ENCODE measurements at regions not wholly inside any gene's neighbourhood (a gene's known extent, or its start where the extent isn't known, plus 50 kb on each side); places are given as distances from the start of the nearest gene placed in this dataset.

DNA sequence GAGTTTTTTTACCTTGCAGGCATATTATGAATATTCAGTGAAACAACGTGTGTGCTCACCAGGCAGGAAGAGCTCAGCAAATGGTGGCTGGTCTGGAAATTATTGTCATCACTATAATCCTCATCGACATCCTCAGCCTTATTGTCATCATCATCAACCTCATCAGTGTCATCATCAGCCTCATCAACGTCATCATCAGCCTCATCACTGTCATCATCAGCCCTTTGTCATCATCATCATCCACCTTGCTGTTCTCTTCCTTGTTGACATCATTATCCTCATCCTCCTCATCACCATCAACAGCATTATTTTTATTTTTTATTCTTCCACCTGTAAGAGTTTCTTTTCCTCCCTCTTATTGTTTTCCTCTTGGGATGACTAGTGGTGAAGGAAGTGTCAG is 142.3 kb upstream of the GPR26 start:
- intact Hi-C loops (cut with micrococcal nuclease): no loop called here
- no peaks in the 10 kb centered on the region for H3K9me3 Mint-ChIP-seq
- no peaks in the 10 kb centered on the region for H3K36me3 Mint-ChIP-seq (ENCODE audit: low read depth)
- no peaks in the 10 kb centered on the region for H3K4me1 Mint-ChIP-seq (ENCODE audit: low read depth)
- DNase-seq (ENCODE audit: low spot score): no peak
- H3K27me3 Mint-ChIP-seq (ENCODE audit: low read depth): no peaks in the 10 kb centered on the region
- no peak overlapping the region for H3K27ac Mint-ChIP-seq
- H3K4me3 Mint-ChIP-seq (ENCODE audit: low read depth): no peak overlapping the region

DNA sequence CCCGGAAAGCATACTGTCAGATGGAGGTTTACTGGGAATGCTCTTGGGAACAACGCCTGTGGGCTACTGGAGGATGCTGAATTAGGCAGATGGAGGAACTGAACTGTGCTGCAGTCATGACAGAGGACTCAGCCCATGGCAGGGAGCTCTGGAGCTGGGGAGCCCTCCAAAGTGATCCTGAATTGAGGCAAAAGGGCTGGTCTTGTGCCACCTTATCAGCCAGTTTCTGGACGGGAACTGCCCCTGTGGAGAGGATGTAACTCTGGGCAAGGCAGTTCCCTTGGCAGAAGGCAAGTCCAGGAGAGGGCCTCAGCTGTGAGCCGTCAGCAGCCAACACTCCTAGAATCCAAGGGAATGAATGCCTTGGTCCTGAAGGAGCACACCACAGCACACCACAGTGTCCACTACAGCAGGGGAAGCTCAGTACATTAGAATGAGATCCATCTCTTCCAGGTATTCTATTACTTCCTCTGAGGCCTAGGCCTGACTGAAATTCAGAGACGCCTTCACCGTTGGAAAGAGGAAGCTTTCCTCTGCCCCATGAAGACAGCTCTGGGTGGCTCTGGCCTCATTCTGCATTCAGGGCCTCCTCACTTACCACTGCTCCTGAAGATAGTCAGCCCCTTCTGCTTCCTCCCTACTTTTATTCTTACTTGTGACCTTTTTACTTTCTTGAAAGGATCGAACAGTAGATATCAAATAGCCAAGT is 139.6 kb upstream of the GPR26 start:
- Mint-ChIP-seq H3K27ac (no peak overlapping the region), H3K4me1 (ENCODE audit: low read depth) (no peaks in the 10 kb centered on the region), H3K36me3 (ENCODE audit: low read depth) (no peaks in the 10 kb centered on the region), H3K27me3 (ENCODE audit: low read depth) (no peaks in the 10 kb centered on the region), H3K4me3 (ENCODE audit: low read depth) (no peak overlapping the region), H3K9me3 (no peaks in the 10 kb centered on the region)
- intact Hi-C loops (cut with micrococcal nuclease): no loop called here
- no peak for DNase-seq (ENCODE audit: low spot score)

DNA sequence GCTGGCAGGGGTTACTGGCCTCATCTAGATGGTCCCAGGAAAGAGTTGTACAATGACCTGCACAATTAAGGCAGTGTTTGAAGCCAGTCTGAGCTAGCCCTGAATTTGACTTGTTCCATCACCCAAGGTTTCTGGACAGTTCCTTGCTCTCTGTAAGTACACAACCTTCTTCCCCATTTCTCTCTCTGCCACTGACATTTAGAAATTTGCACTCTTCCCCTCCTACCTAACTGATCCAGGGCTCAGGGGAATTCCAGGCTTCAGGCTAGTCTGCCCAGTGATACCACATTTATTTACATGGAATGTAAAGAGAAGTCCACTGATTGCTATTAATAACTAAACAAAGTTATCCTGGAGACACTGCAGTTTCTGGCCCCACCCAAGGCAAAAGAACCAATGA is 139.0 kb upstream of the GPR26 start:
- no peak for DNase-seq (ENCODE audit: low spot score)
- H3K9me3 Mint-ChIP-seq: no peaks in the 10 kb centered on the region
- H3K4me3 Mint-ChIP-seq (ENCODE audit: low read depth): no peak overlapping the region
- H3K27ac Mint-ChIP-seq: no peak overlapping the region
- intact Hi-C loops (cut with micrococcal nuclease): no loop called here
- H3K36me3 Mint-ChIP-seq (ENCODE audit: low read depth): no peaks in the 10 kb centered on the region
- no peaks in the 10 kb centered on the region for H3K27me3 Mint-ChIP-seq (ENCODE audit: low read depth)
- no peaks in the 10 kb centered on the region for H3K4me1 Mint-ChIP-seq (ENCODE audit: low read depth)

DNA sequence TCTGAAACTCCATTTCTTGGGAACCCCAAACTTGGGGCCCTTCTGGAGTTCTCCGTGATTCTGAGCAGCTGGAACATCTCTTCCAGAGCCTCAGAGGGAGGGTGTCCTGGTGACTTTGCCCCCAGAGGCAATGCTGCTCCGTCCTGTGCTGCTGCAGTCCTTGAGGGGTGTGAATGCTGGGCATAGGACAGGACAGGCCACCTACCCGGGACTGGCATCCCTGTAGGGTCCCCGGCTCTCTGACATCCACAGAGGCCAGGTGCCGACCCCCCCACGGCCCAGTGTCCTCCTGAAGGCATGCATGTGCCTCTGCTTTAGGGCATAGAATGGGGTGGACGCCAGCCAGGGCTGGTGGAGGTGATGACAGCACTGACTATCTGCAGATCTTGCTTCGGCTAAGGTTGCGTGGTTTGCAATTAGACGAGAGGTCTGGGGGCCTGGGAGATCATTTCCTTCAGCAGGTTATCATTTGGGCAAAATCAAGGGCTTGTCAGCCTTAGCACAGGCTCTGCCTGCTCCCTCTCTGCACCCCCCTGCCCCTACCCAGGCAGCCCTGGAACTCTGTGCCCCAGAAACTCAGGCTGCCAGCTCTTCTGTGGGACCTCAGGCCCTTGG is 136.9 kb upstream of the GPR26 start:
- Mint-ChIP-seq H3K36me3 (ENCODE audit: low read depth) (no peaks in the 10 kb centered on the region), H3K27me3 (ENCODE audit: low read depth) (peaks cover 2% of the 10 kb centered on the region), H3K27ac (no peak overlapping the region), H3K4me1 (ENCODE audit: low read depth) (no peaks in the 10 kb centered on the region), H3K4me3 (ENCODE audit: low read depth) (no peak overlapping the region), H3K9me3 (no peaks in the 10 kb centered on the region)
- intact Hi-C loops (cut with micrococcal nuclease): no loop called here
- DNase-seq (ENCODE audit: low spot score): no peak

DNA sequence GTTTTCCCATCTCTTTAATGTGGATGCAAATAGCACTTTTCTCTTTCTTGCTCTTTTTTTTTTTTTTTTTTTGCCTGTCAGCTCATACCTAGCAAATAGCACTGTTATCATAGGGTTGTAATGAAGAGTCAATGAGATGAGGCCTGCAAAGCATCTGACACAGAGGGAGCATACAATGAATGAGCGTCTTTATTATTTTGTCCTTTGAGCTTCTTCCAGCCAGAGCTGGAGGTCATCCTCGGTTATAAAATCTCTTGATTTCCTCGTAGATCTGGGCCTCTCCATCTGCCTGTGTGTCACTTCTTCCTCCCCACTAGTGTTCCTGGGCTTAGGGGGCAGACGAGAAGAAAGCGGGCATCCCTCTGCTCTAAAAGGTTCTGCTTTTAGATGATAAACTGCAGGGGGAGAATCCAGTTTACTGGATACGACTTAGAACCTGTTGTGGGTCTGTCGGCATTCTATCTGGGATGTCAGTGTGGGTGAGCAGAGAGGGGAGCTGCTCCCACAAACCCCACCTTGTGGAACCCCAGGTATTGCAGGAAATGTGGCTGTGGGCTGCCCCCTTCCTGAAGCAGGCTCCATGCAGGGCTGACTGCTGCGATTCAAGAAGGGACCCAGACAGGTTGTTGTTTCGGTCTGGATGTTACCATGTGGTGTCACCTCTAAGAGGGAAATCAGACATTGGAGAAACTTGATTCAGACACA is 135.8 kb upstream of the GPR26 start:
- Mint-ChIP-seq H3K9me3 (no peaks in the 10 kb centered on the region), H3K4me3 (ENCODE audit: low read depth) (no peak overlapping the region), H3K4me1 (ENCODE audit: low read depth) (no peaks in the 10 kb centered on the region), H3K27me3 (ENCODE audit: low read depth) (peaks cover 9% of the 10 kb centered on the region), H3K27ac (no peak overlapping the region), H3K36me3 (ENCODE audit: low read depth) (no peaks in the 10 kb centered on the region)
- no peak for DNase-seq (ENCODE audit: low spot score)
- intact Hi-C loops (cut with micrococcal nuclease): no loop called here

DNA sequence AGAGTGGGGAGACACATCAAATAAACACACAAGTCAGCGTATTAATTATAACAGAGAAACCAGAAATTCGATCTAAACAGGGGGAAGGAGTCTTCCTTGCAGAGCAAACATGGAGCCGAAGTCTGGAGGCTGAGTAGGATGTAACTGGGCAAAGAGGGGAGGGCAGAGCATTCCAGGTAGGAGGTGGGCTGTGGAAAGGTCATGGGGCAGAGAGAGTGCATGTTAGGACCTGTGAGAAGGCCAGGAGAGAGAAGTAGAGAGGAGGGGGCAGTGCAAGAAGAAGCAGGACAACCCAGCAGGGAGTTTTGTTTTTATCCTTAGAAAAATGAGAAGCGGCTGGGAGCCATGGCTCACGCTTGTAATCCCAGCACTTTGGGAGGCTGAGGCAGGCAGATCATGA is 130.8 kb upstream of the GPR26 start:
- intact Hi-C loops (cut with micrococcal nuclease): no loop called here
- H3K4me1 Mint-ChIP-seq (ENCODE audit: low read depth): no peaks in the 10 kb centered on the region
- no peak overlapping the region for H3K27ac Mint-ChIP-seq
- H3K4me3 Mint-ChIP-seq (ENCODE audit: low read depth): no peak overlapping the region
- no peaks in the 10 kb centered on the region for H3K36me3 Mint-ChIP-seq (ENCODE audit: low read depth)
- no peaks in the 10 kb centered on the region for H3K9me3 Mint-ChIP-seq
- DNase-seq (ENCODE audit: low spot score): no peak
- peaks cover 17% of the 10 kb centered on the region for H3K27me3 Mint-ChIP-seq (ENCODE audit: low read depth)

DNA sequence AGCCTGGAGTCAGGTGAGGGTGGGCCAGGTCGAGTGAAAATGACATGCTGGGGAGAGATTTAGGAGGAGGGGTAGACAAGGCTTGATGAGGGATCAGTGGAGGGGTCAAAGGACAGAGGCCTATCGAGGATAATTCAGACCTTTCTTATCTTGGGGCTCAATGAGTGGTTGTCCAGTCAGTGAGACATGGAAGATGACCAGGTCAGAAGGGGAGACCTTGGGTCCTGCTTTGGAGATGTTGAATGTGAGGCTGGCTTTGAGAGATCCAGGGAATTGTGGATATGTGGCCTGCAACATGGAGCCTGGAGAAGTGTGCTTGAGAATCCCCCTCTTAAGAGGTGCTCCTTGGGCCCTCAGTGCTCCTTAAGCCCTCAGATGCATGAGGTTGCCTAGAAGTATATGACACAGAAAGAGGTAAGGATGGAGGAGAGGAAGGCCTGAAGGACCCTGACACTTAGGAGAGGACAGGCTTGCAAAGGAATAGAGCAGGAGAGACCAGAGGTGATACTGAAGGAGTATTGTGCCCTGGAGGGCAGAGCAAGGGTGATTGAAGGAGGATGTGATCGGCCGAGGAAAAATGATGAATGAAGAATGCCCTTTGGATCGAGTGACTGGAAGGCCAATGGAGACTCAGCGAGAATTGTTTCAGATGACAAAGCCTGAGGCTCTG is 129.8 kb upstream of the GPR26 start:
- Mint-ChIP-seq H3K4me3 (ENCODE audit: low read depth) (no peak overlapping the region), H3K9me3 (no peaks in the 10 kb centered on the region), H3K27me3 (ENCODE audit: low read depth) (peaks cover 17% of the 10 kb centered on the region), H3K4me1 (ENCODE audit: low read depth) (no peaks in the 10 kb centered on the region), H3K36me3 (ENCODE audit: low read depth) (no peaks in the 10 kb centered on the region), H3K27ac (no peak overlapping the region)
- DNase-seq (ENCODE audit: low spot score): no peak
- intact Hi-C loops (cut with micrococcal nuclease): no loop called here

DNA sequence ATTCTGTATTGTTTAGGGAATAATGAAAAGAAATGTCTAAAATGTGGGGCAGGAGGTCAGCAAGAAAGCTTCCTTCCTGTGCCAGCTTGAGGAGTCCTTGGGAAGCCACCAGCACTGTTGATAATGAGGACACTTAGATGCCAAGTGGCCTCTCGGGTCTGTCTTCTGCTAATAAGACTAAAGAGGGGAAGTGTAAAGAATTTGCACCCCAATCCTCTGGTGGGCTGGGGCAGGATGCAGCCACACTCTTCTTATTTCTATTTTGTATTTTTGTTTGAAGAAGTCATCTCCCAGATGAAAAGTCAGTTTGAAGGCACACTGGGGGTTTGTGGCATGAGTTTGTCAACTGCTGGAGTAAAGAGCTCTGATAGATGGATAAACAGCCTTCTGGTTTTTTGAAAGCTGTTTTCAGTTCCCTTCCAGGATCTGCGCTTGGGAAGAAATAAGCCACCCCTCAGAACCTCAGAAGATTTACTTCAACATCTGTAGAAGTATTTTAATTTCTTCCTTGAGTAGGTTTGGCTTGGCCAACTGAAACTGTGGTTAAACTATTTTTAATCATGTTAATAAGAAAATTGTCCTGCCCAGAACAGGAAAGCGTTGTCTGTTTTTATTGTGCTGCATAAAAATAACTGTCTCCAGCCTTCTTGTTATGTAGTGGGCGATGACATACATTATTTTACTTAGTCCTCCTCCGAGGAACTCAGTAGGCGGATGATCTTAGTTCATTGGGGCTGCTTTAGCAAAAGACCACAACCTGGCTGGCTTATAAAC is 128.8 kb upstream of the GPR26 start:
- Mint-ChIP-seq H3K4me3 (ENCODE audit: low read depth) (no peak overlapping the region), H3K36me3 (ENCODE audit: low read depth) (no peaks in the 10 kb centered on the region), H3K27me3 (ENCODE audit: low read depth) (peaks cover 18% of the 10 kb centered on the region), H3K9me3 (no peaks in the 10 kb centered on the region), H3K27ac (no peak overlapping the region), H3K4me1 (ENCODE audit: low read depth) (no peaks in the 10 kb centered on the region)
- DNase-seq (ENCODE audit: low spot score): no peak
- intact Hi-C loops (cut with micrococcal nuclease): no loop called here

DNA sequence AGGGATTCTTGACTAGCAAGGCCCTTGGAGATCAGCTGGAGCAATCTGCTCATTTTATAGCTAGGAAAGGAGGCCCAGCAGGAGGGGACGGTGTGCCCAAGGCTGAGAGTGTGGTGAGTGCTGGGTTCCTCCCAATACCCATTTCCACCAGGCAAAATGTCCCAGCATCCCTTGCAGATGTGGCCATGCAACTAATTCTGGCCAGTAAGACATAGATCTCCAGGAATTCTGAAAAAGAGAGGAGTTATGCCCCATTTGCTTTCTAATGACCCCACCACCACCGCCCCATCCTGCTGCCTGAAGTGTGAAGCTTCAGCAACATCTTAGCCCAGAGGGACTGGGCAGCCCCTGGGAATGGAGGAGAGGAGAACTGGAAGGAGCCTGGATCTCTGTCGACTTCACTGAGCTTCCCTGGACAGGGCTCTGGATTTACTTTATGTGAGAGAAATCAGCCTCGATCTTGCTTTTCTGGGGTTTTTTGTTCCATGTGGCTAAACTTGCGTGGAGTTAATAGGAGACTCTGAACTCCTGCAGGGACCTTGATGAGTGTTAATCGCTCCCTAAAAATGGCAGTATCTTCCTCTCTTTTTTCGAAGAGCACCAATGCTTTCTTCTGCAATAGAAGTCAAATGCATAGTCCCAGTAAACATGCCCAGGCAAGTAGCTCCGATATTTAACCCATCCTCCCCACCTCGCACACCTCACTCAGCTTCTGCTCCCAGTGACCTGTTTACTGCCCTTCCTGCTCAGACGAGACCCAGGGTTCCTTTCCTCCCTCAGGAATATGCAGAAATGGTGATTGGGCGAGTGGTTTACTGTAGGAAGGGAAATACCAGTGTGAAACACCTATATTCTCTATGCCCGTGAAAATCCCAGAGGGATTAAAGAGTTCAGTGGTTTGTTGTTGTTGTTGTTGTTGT is 127.5 kb upstream of the GPR26 start:
- no peak overlapping the region for H3K4me3 Mint-ChIP-seq (ENCODE audit: low read depth)
- no peaks in the 10 kb centered on the region for H3K9me3 Mint-ChIP-seq
- H3K4me1 Mint-ChIP-seq (ENCODE audit: low read depth): no peaks in the 10 kb centered on the region
- H3K27me3 Mint-ChIP-seq (ENCODE audit: low read depth): peaks cover 17% of the 10 kb centered on the region
- no peaks in the 10 kb centered on the region for H3K36me3 Mint-ChIP-seq (ENCODE audit: low read depth)
- DNase-seq (ENCODE audit: low spot score): no peak
- intact Hi-C loops (cut with micrococcal nuclease): no loop called here
- no peak overlapping the region for H3K27ac Mint-ChIP-seq

DNA sequence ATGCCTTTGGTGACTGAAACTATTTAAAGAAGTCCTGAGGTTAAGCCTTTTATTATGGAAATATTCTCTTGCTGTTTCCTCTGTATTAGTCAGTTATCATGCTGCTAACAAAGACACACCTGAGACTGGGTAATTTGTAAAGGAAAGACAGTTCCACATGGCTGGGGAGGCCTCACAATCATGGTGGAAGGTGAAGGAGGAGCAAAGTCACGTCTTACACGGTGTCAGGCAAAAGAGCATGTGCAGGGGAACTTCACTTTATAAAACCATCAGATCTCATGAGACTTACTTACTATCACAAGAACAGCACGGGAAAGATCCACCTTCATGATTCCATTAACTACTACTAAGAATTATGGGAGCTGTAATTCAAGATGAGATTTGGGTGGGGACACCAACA is 121.2 kb upstream of the GPR26 start:
- no peak overlapping the region for H3K27ac Mint-ChIP-seq
- no peak for DNase-seq (ENCODE audit: low spot score)
- no peaks in the 10 kb centered on the region for H3K9me3 Mint-ChIP-seq
- no peaks in the 10 kb centered on the region for H3K4me1 Mint-ChIP-seq (ENCODE audit: low read depth)
- H3K27me3 Mint-ChIP-seq (ENCODE audit: low read depth): peaks cover 8% of the 10 kb centered on the region
- no peaks in the 10 kb centered on the region for H3K36me3 Mint-ChIP-seq (ENCODE audit: low read depth)
- H3K4me3 Mint-ChIP-seq (ENCODE audit: low read depth): no peak overlapping the region
- intact Hi-C loops (cut with micrococcal nuclease): no loop called here

DNA sequence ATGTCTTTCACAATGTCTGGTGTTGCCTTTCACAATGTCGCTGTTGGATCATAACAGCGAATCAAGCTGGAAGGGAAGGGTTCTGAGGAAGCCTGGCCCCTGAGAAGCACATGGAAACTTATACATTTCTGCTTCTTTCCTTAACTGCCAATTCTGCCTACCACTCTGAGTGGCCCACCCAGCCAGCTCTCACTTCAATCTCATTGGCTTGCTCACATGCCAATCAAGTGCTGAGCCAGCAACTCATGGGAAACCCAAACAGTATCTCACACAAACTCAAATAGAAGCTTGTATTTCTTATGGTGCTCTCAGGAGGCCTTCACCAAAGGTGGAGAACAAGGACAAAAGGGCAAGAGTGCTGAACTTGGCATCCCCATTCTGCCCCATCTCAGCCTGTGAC is 117.4 kb upstream of the GPR26 start:
- no peak for DNase-seq (ENCODE audit: low spot score)
- no peaks in the 10 kb centered on the region for H3K36me3 Mint-ChIP-seq (ENCODE audit: low read depth)
- intact Hi-C loops (cut with micrococcal nuclease): no loop called here
- H3K27me3 Mint-ChIP-seq (ENCODE audit: low read depth): peaks cover 4% of the 10 kb centered on the region
- H3K27ac Mint-ChIP-seq: no peak overlapping the region
- H3K4me1 Mint-ChIP-seq (ENCODE audit: low read depth): no peaks in the 10 kb centered on the region
- no peaks in the 10 kb centered on the region for H3K9me3 Mint-ChIP-seq
- no peak overlapping the region for H3K4me3 Mint-ChIP-seq (ENCODE audit: low read depth)

Data from activated T-helper 2 cell treated with anti-CD3 and anti-CD28 coated beads, Interferon-gamma antibody, Interleukin-2, Interleukin-4, amounts not matched to agents 10 μg/mL and 5 μg/mL and 100 μg/mL, durations not matched to agents 14 hours and 24 hours and 36 hours (primary cell).